GM19395 (cell line): ENCODE measurements at regions not wholly inside any gene's neighbourhood (a gene's known extent, or its start where the extent isn't known, plus 50 kb on each side); places are given as distances from the start of the nearest gene placed in this dataset.
"Not testable (repeated sequence)": the region's sequence is repeated elsewhere in the genome, so short reads cannot be mapped to it uniquely, and the experiment has no call there.

Source experiments
- ATAC-seq: cut with Tn5 transposase; IDR thresholded peaks from one replicate; pipeline ENCODE4 v1.9.1; 2021; ENCODE audit warnings: mild to moderate bottlenecking, moderate library complexity; ENCODE audit not compliant: unreplicated experiment

DNA sequence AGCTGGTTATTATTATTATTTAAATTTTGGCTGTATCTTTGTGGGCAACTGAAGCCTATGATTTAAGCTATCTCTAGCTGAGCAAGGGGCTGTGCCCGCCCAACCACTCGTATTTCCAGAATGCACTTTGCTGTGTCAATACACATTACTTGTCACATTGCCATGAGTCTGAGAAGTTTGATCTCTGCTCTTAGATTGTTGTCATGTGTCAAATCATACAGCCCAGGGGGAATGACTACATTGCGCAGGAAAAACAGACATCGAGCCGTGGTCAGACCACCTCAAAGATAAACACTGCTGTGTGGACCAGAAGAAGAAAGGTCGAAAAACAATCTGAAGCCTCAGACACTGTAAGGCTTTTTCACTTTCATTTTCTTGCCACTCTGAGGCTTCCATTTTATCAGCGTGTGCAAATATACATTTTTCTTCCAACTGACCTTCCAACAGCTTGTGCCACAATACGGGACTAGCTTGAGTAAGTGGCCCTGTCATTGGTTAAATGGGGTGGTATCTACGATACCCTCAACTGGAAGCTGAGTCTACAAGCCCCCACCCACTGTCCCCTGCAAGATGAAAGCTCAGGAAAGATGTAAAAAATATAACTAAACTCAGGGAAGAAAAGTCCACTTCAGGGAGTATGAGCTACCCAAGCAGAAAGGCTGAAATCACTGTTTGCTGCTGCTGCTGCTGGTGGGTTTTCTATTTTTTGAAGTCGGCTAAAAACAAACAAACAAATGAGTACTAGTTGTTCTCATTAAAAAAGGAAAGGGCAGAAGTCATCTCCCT, 603.0 kb downstream of the BNC2 start:
- no peak for ATAC-seq

DNA sequence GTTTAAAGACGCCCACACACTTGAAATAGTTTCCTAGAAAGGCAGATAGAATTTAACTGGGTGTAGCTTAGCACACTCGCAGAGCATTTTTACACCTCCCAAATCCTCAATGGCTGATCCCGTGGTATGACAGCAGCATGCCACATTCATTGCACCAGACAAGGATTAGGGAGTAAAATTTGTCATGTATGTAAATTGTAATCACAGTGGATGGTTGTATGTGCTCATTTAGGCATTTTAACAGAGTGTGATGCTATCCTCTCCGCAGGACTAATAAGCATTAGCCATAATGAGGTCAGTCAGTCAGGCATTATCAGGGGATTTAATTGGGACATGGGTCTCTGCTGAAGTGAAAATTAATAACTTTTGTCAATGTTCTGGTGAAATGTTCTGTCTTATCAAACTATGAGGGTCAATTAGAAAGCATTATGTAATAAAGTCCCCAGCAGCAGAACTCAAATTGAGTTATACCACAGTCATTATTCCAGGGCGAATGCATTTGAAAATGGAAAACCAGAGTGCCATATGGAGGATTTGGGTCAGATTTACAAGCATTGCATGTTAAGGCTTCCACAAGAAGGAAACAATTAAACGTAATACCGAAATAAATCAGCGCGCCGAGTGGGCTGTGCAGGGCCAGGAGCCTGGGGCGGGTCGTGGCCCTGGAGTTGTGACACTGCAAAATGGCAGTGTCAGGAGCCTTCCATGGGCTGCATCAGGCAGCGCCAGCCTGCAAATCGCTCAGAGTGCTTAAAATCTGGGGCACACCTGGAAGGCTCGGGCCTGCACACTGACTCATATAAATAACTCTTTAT, 602.2 kb downstream of the BNC2 start:
- ATAC-seq = no peak

DNA sequence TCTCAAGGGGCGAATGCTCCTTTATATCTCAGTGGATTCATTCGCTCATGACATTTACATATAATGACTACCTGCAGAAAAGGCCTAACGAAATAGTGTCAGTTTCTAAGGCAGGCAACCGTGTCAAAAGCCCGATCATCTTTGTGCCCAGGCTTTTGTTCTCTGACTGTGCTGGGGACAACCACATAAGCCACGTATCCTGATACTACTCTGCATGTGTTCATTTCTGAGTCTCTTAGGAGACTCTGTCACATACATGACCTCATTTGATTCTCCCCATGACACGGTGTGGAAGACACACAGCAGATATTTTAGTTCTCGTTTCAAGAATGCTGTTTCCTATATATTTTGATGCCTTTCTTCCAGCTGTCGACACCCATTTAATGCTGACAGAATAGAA, 598.5 kb downstream of the BNC2 start:
- no peak for ATAC-seq

DNA sequence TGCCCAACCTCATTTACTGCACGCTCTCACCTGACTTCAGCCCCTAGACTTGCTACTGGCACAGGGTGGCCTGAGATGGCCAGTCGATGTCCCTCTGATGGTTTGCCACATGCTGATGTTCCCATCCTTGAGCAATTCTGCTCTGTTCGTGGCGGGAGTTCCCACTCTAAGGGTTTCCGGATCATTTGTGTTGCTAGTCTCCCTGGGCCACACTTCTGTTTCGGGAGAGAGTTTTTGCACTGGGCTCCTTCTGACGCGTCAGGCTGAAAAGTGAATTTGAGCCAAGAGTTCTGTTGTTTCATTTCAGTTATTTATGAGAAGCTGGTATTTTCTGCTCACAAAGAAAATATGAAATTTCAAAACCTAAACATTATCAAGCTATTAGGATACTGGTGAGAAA, 597.7 kb downstream of the BNC2 start:
- no peak for ATAC-seq

DNA sequence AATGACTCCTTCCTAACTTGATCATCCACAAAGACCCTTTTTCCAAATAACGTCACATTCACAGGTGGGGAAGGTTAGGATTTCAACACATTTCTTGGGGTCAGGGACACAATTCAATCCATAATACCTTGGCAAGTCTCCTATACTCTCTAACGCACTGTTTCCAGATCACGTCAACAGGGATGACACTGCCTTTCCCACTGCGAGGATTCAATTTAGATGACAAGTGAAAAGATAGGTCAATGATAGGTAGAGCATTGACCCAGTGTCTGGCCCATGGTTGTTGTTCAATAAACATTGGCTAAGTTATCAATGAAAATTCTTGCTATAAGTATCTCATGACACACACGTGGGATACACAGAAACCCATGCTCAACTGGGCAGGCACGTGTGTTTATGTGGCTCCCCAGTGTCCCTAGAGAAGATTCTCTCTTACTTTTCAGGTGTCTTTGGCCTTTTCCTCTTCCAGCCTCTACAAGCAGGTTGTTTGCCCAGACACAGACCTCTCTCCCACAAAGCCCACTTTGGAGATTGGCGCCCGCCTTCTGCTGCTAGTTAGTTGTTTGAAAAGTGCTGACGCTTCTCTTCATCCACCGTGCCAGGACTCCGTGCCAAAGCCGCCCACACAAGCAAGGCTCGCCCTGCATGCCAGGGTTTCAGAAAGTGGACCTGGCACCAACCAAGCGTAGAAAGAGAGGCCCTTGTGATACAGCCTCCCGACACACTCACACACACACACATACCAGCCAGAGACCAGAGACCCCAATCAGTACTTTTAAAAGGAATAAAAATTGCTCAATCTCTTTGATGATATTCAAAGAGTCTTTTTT, 594.5 kb downstream of the BNC2 start:
- ATAC-seq = no peak

DNA sequence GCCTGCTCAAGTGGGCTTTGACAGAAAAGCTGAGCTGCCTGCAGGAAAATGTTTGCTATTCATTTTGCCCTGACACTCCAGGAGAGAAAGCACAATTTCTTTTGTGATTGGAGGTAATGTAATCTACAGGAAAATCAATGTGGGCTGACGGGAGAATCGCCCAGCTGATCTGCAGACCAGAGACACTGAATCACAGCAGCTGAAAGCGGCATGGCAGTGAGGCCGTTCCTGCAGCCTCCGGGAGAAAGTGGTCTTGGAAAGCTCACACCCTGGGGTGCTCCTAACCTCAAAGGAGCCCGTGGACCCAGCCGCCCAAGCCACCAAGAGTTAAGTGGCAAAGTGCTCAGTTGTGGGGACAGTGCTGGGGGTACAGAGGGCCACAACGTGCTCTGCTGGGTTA, 593.6 kb downstream of the BNC2 start:
- no peak for ATAC-seq

DNA sequence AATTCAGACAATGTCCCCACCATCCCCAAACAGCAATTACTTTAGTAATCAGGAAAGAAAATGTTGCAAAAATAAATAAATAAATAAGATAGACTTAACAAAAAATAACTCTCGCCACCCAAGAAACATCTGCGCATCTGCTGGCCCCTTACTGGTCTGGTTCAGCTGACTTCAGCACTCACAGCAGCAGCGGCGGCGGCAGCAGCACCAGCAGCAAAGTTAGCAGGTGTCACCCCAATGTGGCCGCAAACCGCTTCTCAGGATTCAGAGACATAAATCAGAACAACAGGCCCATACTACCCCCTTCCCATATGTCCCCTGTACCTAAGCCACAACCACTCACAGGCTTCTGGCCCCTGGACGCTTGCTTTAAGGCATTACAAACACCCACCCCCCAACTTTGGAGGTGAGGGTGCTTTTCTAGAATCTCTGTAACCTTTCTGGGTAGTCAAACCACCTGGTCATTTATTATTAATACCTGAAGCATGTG, 593.0 kb downstream of the BNC2 start:
- no peak for ATAC-seq

DNA sequence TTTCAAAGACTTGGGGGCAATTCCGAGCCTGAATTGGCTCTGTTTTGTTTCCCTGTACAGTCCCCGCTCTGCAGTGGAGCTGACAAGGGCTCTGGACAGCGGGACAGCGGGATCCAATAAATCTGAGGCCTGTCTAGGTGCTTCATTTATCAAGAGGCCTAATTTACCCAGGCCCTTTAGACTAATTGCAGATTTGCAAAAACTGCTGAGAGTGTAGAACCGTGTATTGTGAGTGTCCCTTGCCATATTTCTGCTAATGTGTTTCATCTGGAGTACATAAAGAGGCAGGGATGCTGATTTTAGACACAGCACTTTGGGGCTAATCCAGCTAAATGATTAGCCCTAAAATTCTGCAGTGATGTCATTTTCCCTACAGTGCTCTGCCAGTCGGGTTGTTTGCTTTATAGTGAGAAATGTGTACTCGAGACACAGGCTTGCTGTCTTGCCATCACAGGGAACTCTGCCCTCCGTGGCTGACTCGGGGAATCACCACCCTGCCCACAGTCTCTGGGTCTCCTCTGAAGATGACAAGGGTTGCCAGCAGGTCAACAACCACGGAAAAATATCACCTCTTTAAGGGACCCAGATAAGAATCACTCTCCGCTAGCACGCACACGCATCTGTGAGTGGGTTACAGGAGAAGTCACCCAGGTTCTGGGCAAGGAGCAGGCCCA, 592.0 kb downstream of the BNC2 start:
- ATAC-seq = no peak

DNA sequence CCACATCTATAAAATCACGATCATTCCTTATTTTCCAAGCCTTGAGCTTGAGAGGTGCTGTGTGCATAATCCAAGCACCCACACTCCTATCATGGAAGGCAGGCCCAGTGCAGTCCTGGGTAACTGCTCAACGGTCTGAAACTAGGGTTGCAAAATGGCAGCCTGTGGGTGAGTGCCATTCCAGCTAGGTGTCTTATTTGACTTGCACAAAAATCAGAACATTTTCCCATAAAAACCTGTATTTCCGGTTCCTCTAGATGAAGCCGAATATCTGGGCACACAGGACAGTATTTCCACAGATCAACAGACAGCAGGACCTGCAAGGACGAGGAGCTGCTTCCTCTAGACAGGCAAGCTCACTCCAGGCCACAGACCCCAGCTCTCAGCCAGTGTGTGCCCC, 588.8 kb downstream of the BNC2 start:
- no peak for ATAC-seq

DNA sequence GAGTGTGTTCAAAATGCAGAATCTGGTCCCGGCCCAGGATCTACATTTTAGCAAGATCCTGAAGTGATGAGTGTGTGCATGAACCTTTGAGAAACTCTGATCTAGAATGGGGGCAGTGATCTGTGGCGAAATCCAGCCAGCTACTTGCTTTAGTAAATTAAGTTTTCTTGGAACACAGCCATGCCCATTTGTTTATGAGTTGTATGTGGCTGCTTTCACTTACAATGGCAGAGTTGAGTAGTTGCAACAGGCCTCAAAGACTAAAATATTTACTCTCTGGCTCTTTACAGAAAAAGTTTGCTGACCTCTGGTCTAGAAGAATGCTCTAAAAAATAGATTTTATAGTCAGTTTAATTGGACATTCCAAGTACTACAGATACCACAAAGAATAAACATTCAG, 588.3 kb downstream of the BNC2 start:
- no peak for ATAC-seq

DNA sequence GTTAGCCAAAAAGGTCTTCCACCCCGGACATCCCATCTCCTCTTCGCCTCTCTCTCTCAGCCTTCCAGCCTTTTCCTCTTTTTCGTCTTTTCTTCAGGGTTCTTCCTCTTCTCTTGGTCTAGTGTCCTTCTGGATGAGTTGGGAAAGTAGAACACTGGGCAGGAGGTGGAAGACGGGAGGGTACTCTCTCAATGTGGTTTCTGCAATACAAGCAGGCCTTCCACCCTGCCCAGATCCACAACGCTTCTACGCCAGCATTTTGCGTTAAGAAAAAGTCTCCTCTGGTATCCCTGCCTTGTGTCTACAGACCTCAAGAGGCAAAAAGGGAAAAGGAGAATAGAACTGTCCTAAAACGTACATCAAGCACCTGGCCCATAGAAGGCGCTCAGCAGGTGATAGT, 587.8 kb downstream of the BNC2 start:
- ATAC-seq = no peak

DNA sequence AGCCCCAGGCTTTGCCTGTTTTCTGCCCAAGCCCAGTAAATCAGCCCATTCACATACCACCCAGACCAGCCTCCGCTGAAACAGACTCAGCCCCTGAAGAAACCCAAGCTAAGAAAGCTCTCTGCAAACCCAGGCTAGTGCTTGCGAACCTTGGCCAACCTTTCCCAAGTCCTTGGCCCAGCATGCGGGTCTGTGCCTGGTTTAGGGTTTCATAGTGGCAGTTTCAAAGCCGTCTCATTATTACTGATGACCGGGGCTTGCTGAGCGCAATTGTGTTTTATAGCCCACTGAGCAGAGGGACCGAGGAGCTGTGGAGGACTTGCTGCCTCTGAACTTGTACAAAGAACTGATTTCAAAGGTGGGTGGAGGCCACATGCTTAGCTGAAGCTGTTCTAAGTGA, 584.3 kb downstream of the BNC2 start:
- ATAC-seq = no peak

DNA sequence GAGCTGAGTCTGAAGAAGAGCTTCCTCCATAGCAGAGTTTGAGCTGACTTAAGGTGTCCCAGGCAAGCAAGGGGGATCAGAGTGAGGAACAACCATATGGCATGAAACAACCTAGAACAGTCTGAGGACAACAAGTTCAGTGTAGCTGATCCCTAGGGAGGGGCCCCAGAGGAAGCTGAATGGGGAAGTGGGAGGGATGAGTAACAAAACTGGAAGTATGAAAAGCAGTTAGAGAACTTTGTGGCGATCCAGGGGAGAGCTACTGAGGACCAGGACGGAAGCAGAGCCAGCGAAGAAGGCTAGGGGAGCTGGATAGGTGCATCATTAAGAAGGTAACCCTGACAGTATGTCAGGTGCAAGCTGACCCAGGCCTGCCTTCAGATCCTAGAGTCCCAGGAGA, 580.8 kb downstream of the BNC2 start:
- ATAC-seq = no peak

DNA sequence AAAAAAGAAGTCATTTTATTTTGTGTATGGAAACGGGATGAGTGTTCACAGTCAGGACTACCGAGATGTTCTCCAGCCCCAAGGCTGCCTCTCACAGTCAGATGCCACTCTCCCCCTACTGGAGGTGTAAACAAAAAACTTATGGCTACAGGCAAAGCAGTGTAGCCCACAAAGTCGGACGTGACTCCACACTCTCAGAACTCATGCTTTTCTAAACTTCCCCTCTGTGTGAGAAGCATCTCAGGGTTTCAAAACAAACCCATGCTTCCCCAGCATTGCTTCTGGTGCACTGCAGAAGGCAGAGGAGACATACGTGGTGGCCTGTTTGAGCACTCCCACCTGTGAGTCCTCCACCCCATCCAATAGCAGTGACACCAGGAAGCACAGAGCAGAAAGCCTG, 580.3 kb downstream of the BNC2 start:
- no peak for ATAC-seq

DNA sequence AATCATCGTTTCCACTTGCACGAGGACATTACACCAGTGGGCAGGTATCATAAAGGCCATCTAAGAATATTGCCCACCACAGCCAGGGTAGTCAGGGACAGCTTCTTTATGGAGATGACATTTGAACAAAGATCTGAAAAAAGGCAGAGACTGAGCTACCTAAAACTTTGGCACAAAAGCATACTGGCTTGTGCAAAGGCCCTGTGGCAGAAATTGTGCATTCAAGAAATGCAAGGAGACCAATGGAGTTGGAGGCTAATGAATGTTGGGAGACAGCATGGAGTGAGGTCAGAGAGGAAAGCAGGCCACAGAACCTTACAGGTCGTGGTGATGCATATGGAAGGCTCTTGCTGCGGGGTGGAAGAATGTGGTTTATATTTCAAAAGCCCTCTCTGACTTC, 578.5 kb downstream of the BNC2 start:
- ATAC-seq = no peak

DNA sequence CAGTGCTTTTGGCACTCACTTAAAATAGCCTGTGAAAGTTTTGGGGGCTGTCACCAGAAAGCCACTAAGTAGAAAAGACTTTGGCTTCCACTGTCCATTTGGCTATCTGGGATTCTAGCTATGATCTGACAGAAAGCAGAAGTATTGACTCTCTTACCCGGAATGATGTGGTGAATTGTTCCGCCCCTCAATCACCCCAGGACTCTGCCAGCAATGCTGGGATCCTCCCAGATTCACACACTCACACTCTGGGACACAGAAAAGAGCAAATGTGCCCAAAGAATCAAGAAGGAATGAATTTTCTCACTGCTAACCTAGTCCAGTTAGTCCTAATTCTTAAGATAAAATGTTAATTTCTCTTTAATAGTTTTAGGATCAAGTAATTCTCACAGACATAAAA, 576.9 kb downstream of the BNC2 start:
- no peak for ATAC-seq

DNA sequence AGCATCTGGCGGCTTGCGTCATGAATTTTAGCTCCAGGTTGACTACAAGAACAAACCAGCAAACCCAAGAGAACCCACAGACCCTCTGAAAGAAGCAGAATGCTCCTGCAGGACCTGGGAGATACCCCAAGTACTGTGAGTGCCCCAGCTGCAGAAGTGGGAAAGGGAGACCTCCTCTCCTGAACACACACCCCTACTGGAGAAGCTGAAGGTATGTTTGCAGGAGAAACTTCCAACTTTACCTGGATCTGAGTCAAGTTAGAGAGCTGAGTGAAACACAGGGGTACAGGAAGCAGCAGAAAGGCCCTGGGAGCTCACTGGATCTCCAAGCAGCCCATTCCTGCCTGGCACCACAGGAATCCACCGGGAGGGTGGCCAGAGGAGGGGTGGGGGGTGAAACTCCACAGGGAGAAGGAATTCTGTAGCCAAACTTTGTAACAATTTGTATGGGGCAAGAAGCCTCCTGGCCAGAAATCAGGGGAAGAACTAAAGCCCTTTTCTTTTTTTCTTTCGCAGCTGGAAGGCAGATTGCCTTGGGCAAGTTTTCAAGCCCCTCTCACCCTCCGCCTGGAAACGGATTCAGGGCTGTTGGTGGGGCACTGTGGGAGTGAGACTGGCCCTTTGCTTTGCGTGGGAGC, 576.2 kb downstream of the BNC2 start:
- no peak for ATAC-seq

DNA sequence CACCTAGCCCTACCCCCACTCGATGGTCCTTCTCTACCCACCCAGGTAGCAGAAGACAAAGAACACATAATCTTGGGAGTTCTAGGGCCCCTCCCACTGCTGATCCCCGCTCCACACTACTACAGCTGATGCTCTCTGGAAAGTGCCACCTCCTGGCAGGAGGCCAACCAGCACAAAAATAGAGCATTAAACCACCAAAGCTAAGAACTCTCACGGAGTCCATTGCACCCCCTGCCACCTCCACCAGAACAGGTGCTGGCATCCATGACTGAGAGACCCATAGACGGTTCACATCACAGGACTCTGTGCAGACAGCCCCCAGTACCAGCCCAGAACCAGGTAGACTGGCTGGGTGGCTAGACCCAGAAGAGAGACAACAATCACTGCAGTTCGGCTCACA, 575.5 kb downstream of the BNC2 start:
- not testable (repeated sequence) for ATAC-seq

DNA sequence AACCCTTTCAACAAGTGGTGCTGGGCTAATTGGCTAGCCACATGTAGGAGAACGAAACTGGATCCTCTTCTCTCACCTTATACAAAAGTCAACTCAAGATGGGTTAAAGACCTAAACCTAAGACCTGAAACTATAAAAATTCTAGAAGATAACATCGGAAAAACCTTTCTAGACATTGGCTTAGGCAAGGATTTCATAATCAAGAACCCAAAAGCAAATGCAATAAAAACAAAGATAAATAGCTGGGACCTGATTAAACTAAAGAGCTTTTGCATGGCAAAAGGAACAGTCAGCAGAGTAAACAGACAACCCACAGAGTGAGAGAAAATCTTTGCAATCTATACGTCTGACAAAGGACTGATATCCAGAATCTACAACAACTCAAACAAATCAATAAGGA, 571.1 kb downstream of the BNC2 start:
- ATAC-seq = not testable (repeated sequence)

DNA sequence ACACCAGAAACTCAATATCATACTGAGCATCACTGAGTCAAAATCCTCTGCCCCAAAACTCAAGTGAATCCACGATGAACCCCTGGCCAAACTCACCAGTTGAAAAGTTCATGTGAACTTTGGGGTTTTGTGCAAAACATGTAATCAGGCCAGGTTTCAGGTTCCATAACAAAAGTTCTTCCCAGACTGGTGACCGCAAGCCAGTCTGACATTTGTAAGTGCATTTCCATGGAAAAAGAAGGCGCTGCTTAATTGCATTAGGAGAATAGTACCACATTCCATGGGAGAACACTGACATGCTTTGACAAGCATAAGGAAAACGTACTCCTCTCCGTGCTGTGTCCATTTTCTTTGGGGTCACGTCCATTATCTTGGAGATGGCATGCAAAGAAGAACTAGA, 567.0 kb downstream of the BNC2 start:
- ATAC-seq = no peak
